Muscle of back (tissue), 3 donors: ENCODE measurements at regions not wholly inside any gene's neighbourhood (a gene's known extent, or its start where the extent isn't known, plus 50 kb on each side); places are given as distances from the start of the nearest gene placed in this dataset.
"Not testable (repeated sequence)": the region's sequence is repeated elsewhere in the genome, so short reads cannot be mapped to it uniquely, and the experiment has no call there.

Source experiments
- DNase-seq, 3 donors: peaks; one replicate each; pipeline versions ENCODE4 v3.0.0 to v3.0.0-alpha.2; 2013

DNA sequence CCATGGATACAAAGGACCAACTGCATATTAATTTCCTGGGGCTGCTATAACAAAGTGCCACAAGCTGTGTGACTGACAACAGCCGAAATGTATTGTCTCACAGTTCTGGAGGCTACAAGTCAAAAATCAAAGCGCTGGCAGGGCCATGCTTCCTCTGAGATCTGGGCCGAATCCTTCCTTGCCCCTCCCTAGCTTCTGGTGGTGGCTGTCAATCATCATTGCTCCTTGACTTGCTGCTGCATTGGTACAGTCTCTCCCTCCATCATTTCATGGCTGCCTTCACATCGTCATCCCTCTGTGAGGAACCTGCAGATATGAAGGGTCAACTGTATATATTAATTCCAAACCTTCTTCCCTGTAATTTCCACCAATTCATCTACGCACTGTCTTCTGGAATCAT lies 118.3 kb downstream of the EXOC5 start:
- no peak for DNase-seq

DNA sequence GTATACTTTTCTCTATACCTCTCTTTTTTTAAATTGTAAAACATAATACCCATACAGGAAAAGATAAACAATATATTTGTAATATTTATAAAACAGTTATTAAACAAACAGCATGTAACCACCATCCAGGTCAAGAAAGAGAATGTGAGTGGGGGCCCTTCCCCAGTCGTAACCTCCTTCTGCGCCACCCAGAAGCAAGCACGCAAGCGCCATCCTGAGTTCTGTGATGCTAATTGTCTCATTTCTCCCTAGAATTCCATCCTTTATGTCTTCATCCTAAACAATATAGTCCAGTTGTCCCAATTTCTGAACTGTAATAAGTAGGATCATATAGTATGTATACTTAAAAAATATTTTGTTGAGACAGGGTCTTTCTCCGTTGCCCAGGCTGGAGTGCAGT lies 129.5 kb downstream of the EXOC5 start:
- no peak for DNase-seq

DNA sequence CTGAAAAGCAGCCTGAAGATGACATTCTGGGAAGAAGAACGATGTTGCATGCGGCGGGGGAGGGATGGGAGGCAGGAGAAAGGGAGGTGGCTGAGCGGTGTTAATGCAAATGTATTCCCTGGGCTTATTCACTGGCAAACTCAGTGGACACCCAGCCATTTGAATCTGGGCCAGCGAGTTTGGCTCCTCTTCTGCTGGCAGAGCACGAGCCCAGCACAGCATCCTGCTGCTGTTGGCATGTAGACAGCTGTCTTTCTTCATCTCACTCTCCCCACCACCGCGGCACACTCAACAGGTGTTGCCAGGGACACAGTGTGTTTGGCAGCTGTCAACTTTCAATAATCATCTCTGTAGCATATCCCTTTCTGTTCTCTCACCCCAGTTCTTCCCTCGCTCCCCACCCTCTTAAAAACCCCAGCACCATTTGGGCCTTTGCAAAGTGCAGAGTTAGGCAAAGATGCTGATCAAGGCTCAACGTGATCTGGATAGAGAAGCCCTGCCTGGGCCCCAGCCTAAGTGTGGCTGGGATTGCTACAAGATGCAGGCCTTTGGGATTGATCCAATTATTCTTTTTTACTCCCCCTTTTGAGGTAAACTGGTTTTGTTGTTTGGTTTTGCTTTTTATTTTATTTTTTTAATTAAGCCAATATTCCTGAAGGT lies 131.9 kb downstream of the EXOC5 start:
- peak; percentile 33 to 66 (median 46) for DNase-seq

DNA sequence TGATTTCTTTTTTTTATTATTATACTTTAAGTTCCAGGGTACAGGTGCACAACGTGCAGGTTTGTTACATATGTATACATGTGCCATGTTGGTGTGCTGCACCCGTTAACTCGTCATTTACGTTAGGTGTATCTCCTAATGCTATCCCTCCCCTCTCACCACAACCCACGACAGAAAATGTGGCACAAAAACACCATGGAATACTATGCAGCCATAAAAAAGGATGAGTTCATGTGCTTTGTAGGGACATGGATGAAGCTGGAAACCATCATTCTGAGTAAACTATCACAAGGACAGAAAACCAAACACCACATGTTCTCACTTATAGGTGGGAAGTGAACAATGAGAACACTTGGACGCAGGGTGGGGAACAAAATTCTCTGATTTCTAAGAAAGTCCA lies 140.9 kb downstream of the EXOC5 start:
- DNase-seq: not testable (repeated sequence)

DNA sequence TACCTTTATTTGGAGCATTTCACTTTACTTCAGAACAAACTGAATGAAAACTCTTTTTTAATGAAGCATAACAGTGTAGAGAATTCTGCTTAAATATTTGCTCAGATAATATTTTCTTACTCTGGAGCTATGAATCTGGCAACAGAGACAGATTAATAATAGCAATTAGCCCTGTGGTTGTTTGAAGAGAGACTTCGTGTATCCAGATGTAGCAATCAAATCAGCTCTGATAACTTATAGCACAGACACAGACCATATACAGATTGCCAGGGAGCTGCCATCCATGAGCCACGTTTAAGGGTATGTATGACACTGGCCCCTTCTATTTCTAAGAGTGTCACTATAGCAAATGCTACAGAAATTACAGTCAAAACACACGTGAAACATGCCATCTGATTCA lies 146.6 kb downstream of the EXOC5 start:
- DNase-seq: no peak

DNA sequence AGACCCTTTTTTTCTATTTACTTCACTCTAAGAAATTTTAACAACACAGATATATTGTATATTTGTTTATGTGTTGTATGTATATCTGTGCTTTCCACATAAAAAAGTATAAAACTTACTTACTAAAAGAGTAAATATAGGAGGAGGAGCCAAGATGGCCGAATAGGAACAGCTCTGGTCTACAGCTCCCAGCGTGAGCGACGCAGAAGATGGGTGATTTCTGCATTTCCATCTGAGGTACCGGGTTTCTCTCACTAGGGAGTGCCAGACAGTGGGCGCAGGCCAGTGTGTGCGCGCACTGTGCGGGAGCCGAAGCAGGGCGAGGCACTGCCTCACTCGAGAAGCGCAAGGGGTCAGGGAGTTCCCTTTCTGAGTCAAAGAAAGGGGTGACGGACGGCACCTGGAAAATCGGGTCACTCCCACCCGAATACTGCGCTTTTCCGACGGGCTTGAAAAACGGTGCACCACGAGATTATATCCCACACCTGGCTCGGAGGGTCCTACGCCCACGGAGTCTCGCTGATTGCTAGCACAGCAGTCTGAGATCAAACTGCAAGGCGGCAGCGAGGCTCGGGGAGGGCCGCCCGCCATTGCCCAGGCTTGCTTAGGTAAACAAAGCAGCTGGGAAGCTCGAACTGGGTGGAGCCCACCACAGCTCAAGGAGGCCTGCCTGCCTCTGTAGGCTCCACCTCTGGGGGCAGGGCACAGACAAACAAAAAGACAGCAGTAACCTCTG lies 156.5 kb downstream of the EXOC5 start:
- not testable (repeated sequence) for DNase-seq

DNA sequence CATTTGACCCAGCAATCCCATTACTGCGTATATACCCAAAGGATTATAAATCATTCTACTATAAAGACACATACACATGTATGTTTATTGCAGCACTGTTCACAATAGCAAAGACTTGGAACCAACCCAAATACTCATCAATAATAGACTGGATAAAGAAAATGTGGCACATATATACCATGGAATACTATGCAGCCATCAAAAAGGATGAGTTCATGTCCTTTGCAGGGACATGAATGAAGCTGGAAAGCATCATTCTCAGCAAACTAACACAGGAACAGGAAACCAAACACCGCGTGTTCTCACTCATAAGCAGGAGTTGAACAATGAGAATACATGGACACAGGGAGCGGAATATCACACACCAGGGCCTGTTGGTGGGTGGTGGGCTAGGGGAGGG lies 158.3 kb downstream of the EXOC5 start:
- DNase-seq: not testable (repeated sequence)

DNA sequence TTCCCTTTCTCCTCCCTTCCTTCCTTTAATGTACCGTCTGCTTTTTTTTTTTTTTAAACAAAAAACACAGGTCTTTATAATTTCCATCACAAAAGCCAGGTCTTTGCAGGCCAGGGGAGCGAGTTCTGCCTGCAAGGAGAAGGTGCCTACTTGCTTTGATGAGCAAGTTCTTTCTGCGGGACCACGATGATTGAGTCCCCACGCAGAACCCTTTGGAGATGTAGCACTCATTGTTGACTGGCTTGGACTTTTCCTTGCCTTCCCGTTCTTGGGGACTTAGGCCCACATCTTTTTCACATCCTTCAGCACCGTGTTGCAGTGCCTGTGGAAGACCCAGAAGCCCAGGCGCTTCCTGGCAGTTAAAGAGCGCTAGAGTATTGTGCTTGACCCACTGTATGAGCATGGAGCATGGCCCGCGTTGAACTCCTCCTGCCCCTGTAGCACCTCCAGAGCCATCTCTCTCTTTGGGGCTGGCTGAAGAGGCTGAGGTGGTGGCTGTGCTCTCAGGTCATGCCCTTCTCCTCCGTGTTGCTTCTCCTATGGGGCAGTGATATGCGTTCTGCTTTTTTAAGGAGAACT lies 177.6 kb downstream of the EXOC5 start:
- no peak for DNase-seq

DNA sequence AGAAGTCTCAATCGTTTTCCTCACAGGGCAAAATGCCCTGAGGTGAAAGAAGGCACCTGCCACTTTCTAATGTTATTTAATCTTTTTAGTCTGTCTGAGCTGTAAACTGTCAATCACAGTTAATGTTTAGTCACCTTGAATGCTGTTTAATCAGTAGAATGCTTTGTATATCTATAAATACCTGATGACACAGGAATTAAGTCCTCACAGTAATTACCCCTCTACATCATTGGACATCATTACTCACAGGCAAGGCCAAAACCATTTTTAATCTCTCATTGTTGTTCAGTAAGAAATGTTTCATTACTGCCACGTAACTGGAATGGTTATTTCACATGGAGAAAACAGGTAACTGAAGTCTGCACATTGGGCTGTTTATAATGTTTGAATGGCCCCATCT lies 178.8 kb downstream of the EXOC5 start:
- DNase-seq: no peak

DNA sequence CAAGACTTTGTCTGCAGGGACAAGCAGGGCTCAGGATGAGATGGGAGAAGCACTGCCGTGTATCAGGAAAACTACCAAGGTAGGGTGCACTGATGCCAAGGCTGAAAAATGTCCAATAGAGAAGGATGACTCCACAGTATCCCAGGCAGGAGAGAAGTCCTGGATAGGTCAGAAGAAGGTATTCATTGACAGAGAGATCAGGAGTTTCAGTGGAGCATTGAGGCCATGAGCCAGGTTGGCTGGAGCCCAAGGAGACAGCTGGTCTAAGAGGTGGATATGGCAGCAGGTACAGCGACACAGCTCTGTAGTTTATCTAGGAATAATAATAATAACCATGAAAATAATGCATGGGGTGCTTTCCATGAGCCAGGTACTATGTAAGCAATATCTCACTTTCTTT lies 180.9 kb downstream of the EXOC5 start:
- no peak for DNase-seq

DNA sequence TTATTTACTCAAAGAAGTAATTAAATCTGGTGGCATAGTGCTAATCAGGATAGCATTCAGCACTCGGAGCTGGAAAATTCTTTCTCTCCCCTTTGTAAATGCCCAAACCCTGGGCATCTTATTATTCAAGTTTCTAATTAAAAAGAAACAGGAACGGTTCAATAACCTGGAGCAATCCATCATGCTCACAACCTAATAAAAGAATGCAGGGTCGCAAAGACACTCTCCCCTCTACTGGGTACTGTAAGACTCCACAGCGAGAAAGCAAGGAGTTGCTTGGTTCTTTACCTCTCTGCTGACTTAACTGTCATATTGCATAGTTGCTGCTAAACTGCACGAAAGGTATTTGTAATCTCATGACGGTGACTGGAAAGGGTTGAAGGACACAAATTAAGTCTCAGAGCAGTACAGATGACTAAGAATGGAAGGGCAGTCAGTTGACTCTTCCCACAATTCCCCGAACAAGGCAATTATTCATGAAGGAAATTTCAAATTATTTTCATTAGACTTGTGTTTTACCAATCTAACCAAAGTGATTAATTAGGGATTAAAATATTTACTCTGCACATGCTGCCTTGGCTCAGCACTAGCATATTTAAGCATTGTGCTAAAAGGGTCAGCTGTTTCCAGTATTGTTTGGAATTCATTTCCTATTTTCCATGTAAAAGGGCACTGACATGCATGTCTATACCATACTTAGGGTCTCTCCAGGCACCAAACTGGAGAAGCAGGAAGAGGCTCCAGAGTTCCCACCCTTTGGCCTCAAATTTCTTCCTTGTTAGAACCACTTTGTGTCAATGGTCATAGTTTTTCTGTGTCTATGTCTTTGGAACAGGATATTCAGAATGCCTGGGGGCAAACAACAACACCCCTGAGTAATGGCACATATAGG lies 182.2 kb downstream of the EXOC5 start:
- no peak for DNase-seq

DNA sequence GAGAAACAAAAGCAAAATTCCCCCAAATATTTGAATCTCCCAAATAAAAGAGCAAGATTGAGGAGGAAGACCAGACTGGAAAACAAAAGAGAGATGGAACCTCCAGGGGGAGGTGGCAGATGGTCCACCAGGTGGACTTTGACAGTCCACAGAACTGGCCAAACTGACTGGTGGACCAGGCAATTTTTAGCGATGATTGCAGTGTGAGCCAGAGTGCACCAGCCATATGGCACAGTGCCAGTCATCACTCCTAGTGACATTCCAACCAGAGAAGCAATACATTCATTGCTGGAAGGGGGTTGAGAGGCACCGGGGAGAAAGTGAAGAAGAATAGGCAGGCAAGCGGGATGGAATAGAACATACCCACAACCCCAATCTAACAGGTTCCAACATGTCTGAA lies 182.9 kb downstream of the EXOC5 start:
- no peak for DNase-seq

DNA sequence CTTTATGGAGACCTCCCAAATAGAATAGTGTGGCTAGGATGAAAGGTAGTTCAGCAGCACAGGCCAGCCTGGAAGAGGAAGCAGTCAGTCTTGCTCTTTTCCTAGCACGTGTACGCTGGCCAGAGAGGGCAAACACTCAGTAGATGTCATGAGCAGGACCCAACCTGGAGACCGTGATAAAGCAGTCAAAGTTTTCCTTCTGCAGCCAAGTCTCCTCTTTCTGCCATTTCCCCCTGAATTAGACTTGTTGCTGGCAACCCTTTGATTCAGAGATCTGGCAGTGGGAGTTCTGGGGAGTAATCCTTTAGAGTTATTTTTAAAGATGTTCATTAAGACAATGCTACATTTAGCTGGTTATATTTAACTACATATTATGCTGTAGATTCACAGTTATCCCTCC lies 183.7 kb downstream of the EXOC5 start:
- no peak for DNase-seq

DNA sequence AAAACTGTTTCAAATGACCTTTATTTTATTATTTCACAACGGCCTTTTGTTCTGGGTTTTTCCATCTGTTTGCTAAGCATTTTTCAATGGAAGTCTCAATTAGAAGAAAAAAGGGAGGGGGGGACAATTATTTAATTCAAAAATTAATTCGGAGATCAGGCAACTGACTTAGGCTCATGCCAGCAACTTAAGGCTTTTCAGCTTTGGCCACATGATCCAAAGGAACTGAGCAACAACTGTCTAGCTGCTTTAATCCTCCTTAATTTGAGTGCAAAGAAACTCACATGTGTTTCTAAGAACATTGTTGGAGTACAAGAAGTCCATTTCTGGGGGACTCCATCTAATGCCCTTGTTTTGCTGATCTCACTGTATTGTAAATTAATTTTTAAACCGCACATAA lies 188.0 kb downstream of the EXOC5 start:
- no peak for DNase-seq

DNA sequence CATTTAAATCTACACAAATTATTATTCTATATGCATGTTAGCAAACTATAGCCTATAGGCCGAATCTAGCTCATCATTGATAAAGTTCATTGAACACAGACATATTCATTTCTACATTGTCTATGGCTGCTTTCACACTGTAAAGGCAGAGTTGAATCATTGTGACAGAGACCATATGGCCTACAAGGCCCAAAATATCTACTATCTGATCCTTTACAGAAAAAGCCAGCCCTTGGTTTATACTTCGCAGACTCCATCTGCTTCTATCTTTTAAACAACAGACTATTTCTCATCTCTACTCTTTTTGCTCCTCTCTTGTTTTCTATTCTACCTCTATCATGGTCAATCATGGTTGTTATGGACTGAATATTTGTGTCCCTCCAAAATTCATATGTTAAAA lies 190.7 kb downstream of the EXOC5 start:
- DNase-seq: no peak

DNA sequence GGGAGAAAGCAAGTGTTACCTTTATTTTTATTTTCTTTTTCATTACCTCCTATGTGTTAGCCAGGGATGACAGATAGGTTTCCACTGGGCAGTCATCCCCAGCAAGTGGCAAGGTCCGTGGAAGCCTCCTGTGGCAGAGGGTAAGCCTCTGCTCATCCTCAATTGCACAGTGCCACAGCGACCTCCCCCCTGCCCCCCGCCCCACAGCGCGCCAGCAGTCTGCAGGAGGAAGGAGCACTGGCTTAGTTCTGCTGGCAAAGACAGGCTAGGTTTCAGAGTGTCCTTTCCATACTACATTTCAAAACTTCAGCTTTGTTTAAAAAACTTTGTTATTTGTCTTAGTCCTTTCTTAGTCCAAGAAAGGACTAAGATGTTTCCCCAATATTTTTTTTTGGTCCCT lies 194.7 kb downstream of the EXOC5 start:
- DNase-seq: no peak

DNA sequence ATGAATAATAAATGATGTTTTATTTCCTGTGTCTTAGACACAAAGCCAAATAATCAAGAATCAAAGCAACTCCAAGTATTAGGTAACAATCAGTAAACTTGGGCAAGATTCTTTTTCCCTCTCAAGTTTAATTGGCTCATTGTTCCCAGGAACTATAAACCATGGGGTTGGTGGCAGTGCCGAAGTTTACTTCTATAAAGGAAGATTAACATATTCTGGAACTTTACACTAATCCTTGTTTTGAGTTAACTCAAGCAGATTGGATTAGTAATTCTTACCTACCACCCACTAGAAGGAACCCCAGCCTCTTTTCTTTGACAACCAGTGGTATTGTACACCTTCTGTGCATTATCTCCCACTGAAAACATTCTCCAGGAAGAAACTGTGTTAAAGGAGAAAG lies 197.1 kb downstream of the EXOC5 start:
- no peak for DNase-seq

DNA sequence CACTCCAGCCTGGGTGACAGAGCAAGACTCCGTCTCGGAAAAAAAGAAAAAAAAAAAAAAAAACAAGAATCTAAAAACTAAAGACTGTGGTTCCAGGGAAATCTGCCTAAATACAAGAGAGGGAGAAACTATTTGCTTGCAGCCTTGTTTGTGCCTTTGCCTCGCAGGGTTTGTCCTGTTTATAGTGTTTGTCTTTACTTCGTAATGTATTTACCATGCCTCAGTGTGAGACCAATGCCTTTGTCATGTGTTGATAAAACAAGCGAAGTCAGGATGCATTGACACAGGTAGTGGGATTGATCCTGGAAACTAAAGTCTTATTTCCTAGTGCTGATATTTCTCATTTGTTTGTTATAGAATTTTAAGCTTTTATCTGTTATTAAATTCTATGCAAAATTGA lies 199.0 kb downstream of the EXOC5 start:
- no peak for DNase-seq

DNA sequence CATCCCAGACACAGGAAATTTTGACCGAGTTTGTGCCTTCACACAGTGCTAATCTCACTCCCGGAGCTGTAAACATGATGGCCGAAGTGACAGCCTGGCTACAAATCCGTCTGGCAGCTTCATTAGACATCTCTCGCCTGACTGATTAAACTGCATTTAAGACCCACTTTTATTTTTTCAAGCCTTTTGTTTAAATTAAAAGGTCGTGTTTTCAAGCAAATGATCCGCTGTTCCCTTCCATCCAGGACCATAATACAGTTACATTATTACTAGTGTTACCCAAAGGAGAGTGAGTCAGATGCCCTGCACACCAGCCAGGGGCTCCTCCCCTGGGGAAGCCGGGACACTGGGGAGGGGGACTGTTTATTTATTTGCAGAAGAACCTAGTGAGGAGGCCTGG lies 200.2 kb downstream of the EXOC5 start:
- no peak for DNase-seq

DNA sequence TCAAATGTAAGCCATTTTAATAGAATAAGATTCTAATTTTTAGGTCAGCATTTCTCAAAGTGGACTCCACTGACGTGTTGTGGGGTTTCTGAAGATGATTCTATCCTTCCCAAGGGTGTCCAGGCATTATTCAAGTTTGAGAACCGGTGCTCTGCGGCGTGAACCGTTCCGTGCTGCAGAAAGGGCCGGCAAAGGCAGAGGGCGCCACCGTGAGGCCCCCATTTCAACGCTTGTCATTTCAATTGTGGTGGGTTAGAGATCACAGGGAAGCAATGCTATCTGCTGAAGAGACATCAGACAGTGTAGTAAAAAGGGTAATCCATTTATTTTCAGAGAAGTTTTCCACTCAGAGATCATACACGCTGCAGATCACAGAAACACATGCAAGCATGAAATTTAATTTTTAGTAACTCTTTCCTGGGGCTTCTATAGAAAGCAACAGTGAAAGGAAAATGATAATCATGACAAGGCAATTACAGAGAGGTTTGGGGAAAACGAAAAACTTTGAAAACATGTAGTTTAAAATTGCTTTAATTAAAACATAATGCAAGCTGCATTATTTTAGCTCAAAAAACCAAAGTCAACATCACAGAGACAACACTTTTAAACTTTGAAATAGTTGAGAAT lies 201.7 kb downstream of the EXOC5 start:
- peak in 2 of 3 donors; percentile 22 to 49 for DNase-seq

DNA sequence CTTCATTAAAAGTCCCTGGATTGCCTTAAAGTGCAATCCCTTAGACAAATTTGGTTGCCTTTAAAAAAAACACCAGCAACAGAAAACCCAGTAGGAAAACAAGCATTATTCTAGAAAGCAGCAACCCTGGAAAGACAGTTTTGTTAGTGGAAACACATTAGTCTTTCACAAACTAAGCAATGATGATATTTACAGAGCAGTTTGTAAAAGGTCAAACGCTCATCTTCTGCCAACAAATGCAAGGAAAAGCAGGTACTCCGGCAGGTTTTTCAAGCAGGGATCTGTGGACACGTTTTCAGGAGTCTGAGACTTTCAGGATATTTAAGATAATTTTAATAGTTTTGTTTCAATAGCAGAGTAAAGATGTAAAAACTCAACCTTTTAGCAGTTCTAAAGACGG lies 202.2 kb downstream of the EXOC5 start:
- no peak for DNase-seq
